ENCODE measurements at regions not wholly inside any gene's neighbourhood (a gene's known extent, or its start where the extent isn't known, plus 50 kb on each side); places are given as distances from the start of the nearest gene placed in this dataset.
"Not testable (repeated sequence)": the region's sequence is repeated elsewhere in the genome, so short reads cannot be mapped to it uniquely, and the experiment has no call there.

DNA sequence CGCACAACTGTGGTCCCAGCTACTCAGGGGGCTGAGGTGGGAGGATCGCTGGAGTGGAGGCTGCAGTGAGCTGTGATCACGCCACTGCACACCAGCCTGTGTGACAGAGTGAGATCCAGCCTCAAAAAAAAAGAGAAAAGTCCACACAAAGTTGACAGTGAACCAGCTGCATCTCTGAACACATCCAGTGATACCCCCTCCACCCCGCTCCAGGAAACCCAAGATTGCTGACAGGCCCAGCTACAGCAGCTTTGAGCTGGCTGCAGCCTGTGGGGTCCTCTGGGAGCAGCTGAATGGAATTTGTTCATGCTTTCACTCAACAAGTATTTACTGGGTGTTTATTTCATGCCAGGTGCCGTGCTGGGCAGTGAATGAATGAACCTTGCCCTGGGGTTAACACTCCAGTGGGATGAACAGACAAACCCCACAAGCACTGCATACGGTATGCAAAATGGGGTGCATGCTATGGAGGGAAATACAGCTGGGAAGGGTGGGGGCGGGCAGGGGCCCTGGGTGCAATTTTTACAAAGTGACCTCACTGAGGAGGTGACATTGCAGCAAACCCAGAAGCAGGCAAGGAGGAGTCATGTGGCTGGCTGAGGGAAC, 170.9 kb downstream of the GOSR1 start:
- H3K4me2 ChIP-seq (ENCODE audit: control insufficient read depth, insufficient read depth); DNase-seq (ENCODE audit: low read depth, low spot score); H4K20me1 ChIP-seq (ENCODE audit: control insufficient read depth, insufficient read depth); H3K36me3 ChIP-seq (ENCODE audit: control insufficient read depth in 2 of 2, insufficient read depth in 2 of 2, low read length in 1 of 2); H2AFZ ChIP-seq (ENCODE audit: control insufficient read depth, low read depth, low read length); H3K79me2 ChIP-seq (ENCODE audit: control insufficient read depth, insufficient read depth, low read length); SMC1A ChIA-PET (ENCODE audit: uncharacterized antibody, unreplicated experiment); RAD21 ChIA-PET (ENCODE audit: unreplicated experiment); H3K4me3 ChIP-seq; H3K27ac ChIP-seq (ENCODE audit: control insufficient read depth, insufficient read depth); H3K9ac ChIP-seq (ENCODE audit: control insufficient read depth, insufficient read depth, low read length); ATAC-seq; intact Hi-C loops (cut with micrococcal nuclease; ENCODE audit: unreplicated experiment); H3K27me3 ChIP-seq (replicated peaks in 1 of 2; ENCODE audit: control insufficient read depth in 2 of 2, insufficient read depth in 2 of 2, low read length in 1 of 2); BruUV-seq (replicated peaks); in situ Hi-C loops (cut with MboI); CTCF ChIA-PET; H3K4me1 ChIP-seq (ENCODE audit: control insufficient read depth, insufficient read depth, low read length); H3K9me3 ChIP-seq (replicated peaks; ENCODE audit: control insufficient read depth, insufficient read depth, low read length); POLR2A ChIA-PET; FAIRE-seq: not testable (repeated sequence)
- WGBS (ENCODE audit: insufficient coverage, insufficient replicate concordance, low lambda C conversion rate, missing lambda C conversion rate), result 62% methylated on average over 7 of the region's 7 CpGs

DNA sequence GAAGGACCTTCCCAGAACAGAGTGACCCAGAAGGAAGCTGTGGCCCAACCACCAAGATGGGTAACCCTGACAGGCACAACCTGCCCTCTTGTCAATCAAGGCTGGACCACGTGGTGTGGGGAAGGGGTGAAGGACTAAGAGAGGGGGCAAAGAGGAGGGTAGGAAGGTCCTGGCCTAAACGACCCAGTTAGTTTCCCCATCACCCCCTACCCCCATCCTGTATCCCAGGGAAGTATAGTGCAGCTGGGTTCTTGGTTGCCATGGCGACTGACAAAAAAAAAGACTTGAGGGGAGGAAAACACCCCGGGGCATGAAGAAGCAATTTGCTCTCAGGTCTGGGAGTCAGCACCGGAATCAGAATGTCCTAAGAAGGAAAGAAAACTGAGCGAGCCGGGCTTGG, 168.7 kb downstream of the GOSR1 start:
- POLR2A ChIA-PET; BruUV-seq (replicated peaks); RAD21 ChIA-PET (ENCODE audit: unreplicated experiment); H3K9me3 ChIP-seq (replicated peaks; ENCODE audit: control insufficient read depth, insufficient read depth, low read length); H3K9ac ChIP-seq (ENCODE audit: control insufficient read depth, insufficient read depth, low read length); ATAC-seq; intact Hi-C loops (cut with micrococcal nuclease; ENCODE audit: unreplicated experiment); H3K36me3 ChIP-seq (ENCODE audit: control insufficient read depth in 2 of 2, insufficient read depth in 2 of 2, low read length in 1 of 2); H3K79me2 ChIP-seq (ENCODE audit: control insufficient read depth, insufficient read depth, low read length); SMC1A ChIA-PET (ENCODE audit: uncharacterized antibody, unreplicated experiment); H4K20me1 ChIP-seq (ENCODE audit: control insufficient read depth, insufficient read depth); CTCF ChIA-PET; H3K4me3 ChIP-seq; H2AFZ ChIP-seq (ENCODE audit: control insufficient read depth, low read depth, low read length); H3K27ac ChIP-seq (ENCODE audit: control insufficient read depth, insufficient read depth); FAIRE-seq; H3K4me1 ChIP-seq (ENCODE audit: control insufficient read depth, insufficient read depth, low read length); H3K27me3 ChIP-seq (replicated peaks in 1 of 2; ENCODE audit: control insufficient read depth in 2 of 2, insufficient read depth in 2 of 2, low read length in 1 of 2); H3K4me2 ChIP-seq (ENCODE audit: control insufficient read depth, insufficient read depth); DNase-seq (ENCODE audit: low read depth, low spot score); in situ Hi-C loops (cut with MboI): not testable (repeated sequence)
- 20% methylated on average over 7 of the region's 7 CpGs for WGBS (ENCODE audit: insufficient coverage, insufficient replicate concordance, low lambda C conversion rate, missing lambda C conversion rate)
- TF ChIP-seq, protein P1, sequence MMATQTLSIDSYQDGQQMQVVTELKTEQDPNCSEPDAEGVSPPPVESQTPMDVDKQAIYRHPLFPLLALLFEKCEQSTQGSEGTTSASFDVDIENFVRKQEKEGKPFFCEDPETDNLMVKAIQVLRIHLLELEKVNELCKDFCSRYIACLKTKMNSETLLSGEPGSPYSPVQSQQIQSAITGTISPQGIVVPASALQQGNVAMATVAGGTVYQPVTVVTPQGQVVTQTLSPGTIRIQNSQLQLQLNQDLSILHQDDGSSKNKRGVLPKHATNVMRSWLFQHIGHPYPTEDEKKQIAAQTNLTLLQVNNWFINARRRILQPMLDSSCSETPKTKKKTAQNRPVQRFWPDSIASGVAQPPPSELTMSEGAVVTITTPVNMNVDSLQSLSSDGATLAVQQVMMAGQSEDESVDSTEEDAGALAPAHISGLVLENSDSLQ (IDR thresholded peaks at IDR 0.05), result peak; percentile 58; the same call in 1 of the 2 replicates

DNA sequence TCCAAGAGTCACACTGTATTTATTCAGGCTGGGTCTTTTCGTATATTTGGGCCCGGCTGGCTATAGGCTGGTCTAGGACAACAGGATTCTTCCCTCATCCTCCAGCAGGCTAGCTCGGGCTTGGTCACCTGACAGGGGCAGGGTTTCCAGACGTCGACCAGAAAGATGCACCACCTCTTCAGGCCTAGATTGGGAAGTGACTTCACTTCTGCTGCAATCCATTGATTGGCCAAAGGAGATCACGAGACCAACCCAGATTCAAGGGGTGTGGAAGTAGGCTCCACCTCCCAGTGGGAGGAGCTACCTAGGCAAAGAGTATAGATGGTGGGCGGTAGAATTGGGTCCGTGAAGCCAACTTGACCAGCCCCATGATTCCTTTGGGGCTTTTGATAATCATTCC, 167.5 kb downstream of the GOSR1 start:
- H3K4me1 ChIP-seq (ENCODE audit: control insufficient read depth, insufficient read depth, low read length); DNase-seq (ENCODE audit: low read depth, low spot score); POLR2A ChIA-PET; H4K20me1 ChIP-seq (ENCODE audit: control insufficient read depth, insufficient read depth); FAIRE-seq; intact Hi-C loops (cut with micrococcal nuclease; ENCODE audit: unreplicated experiment); H2AFZ ChIP-seq (ENCODE audit: control insufficient read depth, low read depth, low read length); H3K79me2 ChIP-seq (ENCODE audit: control insufficient read depth, insufficient read depth, low read length); in situ Hi-C loops (cut with MboI); H3K27me3 ChIP-seq (replicated peaks in 1 of 2; ENCODE audit: control insufficient read depth in 2 of 2, insufficient read depth in 2 of 2, low read length in 1 of 2); H3K9ac ChIP-seq (ENCODE audit: control insufficient read depth, insufficient read depth, low read length); H3K9me3 ChIP-seq (replicated peaks; ENCODE audit: control insufficient read depth, insufficient read depth, low read length); BruUV-seq (replicated peaks); H3K4me3 ChIP-seq; H3K27ac ChIP-seq (ENCODE audit: control insufficient read depth, insufficient read depth); H3K4me2 ChIP-seq (ENCODE audit: control insufficient read depth, insufficient read depth); CTCF ChIA-PET; SMC1A ChIA-PET (ENCODE audit: uncharacterized antibody, unreplicated experiment); H3K36me3 ChIP-seq (ENCODE audit: control insufficient read depth in 2 of 2, insufficient read depth in 2 of 2, low read length in 1 of 2): not testable (repeated sequence)
- WGBS (ENCODE audit: insufficient coverage, insufficient replicate concordance, low lambda C conversion rate, missing lambda C conversion rate), result 22% methylated on average over 3 of the region's 8 CpGs
- ATAC-seq, result peak; percentile 97
- RAD21 ChIA-PET (ENCODE audit: unreplicated experiment), result interaction anchor here (0.6 kb wide), 1 partner anchor 147 kb away, joined by 3 read pairs; no protein-coding TSS in a partner anchor

DNA sequence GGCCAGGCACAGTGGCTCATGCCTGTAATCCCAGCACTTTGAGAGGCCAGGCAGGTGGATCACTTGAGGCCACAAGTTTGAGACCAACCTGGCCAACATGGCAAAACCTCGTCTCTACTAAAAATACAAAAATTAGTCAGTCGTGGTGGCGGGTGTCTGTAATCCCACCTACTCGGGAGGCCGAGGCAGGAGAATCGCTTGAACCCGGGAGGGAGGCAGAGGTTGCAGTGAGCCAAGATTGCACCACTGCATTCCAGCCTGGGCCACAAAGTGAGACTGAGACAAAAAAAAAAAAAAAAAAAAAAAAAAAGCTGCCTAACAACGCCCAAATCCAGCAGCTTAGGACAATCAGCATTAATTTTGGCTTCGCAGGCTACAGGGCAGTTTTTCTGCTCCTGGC, 167.1 kb downstream of the GOSR1 start:
- H4K20me1 ChIP-seq (ENCODE audit: control insufficient read depth, insufficient read depth); H3K9ac ChIP-seq (ENCODE audit: control insufficient read depth, insufficient read depth, low read length); FAIRE-seq; H3K4me1 ChIP-seq (ENCODE audit: control insufficient read depth, insufficient read depth, low read length); H3K4me3 ChIP-seq; SMC1A ChIA-PET (ENCODE audit: uncharacterized antibody, unreplicated experiment); H2AFZ ChIP-seq (ENCODE audit: control insufficient read depth, low read depth, low read length); H3K27ac ChIP-seq (ENCODE audit: control insufficient read depth, insufficient read depth); H3K4me2 ChIP-seq (ENCODE audit: control insufficient read depth, insufficient read depth); intact Hi-C loops (cut with micrococcal nuclease; ENCODE audit: unreplicated experiment); H3K36me3 ChIP-seq (ENCODE audit: control insufficient read depth in 2 of 2, insufficient read depth in 2 of 2, low read length in 1 of 2); in situ Hi-C loops (cut with MboI); CTCF ChIA-PET; H3K9me3 ChIP-seq (replicated peaks; ENCODE audit: control insufficient read depth, insufficient read depth, low read length); ATAC-seq; DNase-seq (ENCODE audit: low read depth, low spot score); H3K79me2 ChIP-seq (ENCODE audit: control insufficient read depth, insufficient read depth, low read length); H3K27me3 ChIP-seq (replicated peaks in 1 of 2; ENCODE audit: control insufficient read depth in 2 of 2, insufficient read depth in 2 of 2, low read length in 1 of 2); BruUV-seq (replicated peaks): not testable (repeated sequence)
- 83% methylated on average over 6 of the region's 9 CpGs for whole genome bisulfite sequencing (ENCODE audit: insufficient coverage, insufficient replicate concordance, low lambda C conversion rate, missing lambda C conversion rate)
- ChIA-PET RAD21 (ENCODE audit: unreplicated experiment) (interaction anchor here (0.6 kb wide), 1 partner anchor 146 kb away, joined by 3 read pairs; no protein-coding TSS in a partner anchor), POLR2A (interaction anchor here (0.7 kb wide), 1 partner anchor 181 kb away, joined by 4 read pairs; no protein-coding TSS in a partner anchor)

All from GM12878 (cell line).